Uterus (tissue), 3 donors: ENCODE measurements at regions not wholly inside any gene's neighbourhood (a gene's known extent, or its start where the extent isn't known, plus 50 kb on each side); places are given as distances from the start of the nearest gene placed in this dataset.

Experiments used
- DNase-seq, 2 donors: peaks; one replicate each; pipeline ENCODE4 v3.0.0-alpha.2; 2019 to 2020
- H3K27ac ChIP-seq, 2 donors: fragments of 200-600 bp; sonication (generic); 1 replicate in 1 of 2; 2 replicates in 1 of 2; pipeline ENCODE4 v1.5.1; 2016 to 2018
- H3K27me3 ChIP-seq, 2 donors: fragments of 200-600 bp; sonication (generic); one replicate each; pipeline ENCODE4 v1.5.1; 2018 to 2019; ENCODE audit warnings: control low read depth in 1 of 2
- H3K36me3 ChIP-seq, 2 donors: fragments of 200-600 bp; sonication (generic); one replicate each; pipeline ENCODE4 v1.5.1; 2019; ENCODE audit warnings: control low read depth in 1 of 2
- H3K4me1 ChIP-seq, 2 donors: fragments of 200-600 bp; sonication (generic); one replicate each; pipeline ENCODE4 v1.5.1; 2018 to 2019; ENCODE audit warnings: control low read depth in 1 of 2
- H3K4me3 ChIP-seq, 2 donors: fragments of 200-600 bp; sonication (generic); 1 replicate in 1 of 2; 2 replicates in 1 of 2; pipeline ENCODE4 v1.5.1; 2018 to 2019; ENCODE audit warnings: mild to moderate bottlenecking in 1 of 2
- H3K9me3 ChIP-seq, 2 donors: fragments of 200-600 bp; sonication (generic); one replicate each; pipeline ENCODE4 v1.5.1; 2019; ENCODE audit warnings: control low read depth in 1 of 2
- POLR2A ChIP-seq, 2 donors: fragments of 450-650 bp; IDR thresholded peaks; one replicate each; pipeline ENCODE4 v1.6.1; 2016; ENCODE audit warnings: antibody characterized with exemption in 2 of 2, mild to moderate bottlenecking in 1 of 2, moderate library complexity in 1 of 2
- intact Hi-C: fragments of 100-400 bp; cut with DNase I; formaldehyde crosslinking; loops from one replicate; pipeline ENCODE4 v1.15.1; 2023; ENCODE audit warnings: low total_unique reads
- TF ChIP-seq, protein P1 (sequence below), 4 experiments: fragments of 200-600 bp in 2 of 4; fragments of 450-650 bp in 2 of 4; sonication (generic) in 2 of 4; IDR thresholded peaks; one replicate each; pipeline ENCODE4 v1.5.1; 2016 to 2019; ENCODE audit warnings: antibody characterized with exemption in 4 of 4, mild to moderate bottlenecking in 2 of 4, moderate library complexity in 1 of 4
- donor health status: DM: yes; HTN: yes; CAD: no.

DNA sequence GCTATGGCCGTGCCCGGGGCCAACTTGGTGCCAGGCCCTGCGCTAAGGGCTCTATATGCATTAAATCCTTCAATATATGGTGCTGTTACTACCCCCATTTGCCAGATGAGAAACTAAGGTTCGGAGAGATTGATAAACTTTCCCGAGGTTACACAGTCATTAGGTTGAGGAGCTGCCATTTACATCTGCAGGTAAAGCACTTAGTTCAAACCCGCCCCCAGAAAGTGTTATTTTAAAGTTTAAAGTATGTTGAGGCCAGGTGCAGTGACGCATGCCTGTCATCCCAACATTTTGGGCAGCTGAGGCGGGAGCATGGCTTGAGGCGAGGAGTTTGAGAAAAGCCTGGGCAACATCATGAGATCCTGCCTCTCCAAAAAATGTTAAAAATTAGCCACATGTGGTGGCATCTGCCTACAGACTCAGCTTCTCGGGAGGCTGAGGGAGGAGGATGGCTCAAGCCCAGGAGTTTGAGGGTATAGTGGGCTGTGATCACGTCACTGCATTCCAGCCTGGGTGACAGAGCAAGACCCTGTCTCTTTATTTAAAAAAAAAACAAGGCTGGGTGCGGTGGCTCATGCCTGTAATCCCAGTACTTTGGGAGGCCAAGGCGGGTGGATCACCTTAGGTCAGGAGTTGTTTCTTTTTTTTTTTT is 264.7 kb downstream of the PARN start:
- intact Hi-C loops: loop anchor here (10.0 kb wide), 1 partner anchor 61 kb away; no protein-coding TSS in a partner anchor
- Histone ChIP-seq H3K4me3 (no peak overlapping the region), H3K36me3 (no peaks in the 10 kb centered on the region), H3K4me1 (no peaks in the 10 kb centered on the region), H3K27me3 (no peaks in the 10 kb centered on the region), H3K9me3 (no peaks in the 10 kb centered on the region), H3K27ac (no peak overlapping the region)
- no peak for DNase-seq
- TF ChIP-seq, protein P1, sequence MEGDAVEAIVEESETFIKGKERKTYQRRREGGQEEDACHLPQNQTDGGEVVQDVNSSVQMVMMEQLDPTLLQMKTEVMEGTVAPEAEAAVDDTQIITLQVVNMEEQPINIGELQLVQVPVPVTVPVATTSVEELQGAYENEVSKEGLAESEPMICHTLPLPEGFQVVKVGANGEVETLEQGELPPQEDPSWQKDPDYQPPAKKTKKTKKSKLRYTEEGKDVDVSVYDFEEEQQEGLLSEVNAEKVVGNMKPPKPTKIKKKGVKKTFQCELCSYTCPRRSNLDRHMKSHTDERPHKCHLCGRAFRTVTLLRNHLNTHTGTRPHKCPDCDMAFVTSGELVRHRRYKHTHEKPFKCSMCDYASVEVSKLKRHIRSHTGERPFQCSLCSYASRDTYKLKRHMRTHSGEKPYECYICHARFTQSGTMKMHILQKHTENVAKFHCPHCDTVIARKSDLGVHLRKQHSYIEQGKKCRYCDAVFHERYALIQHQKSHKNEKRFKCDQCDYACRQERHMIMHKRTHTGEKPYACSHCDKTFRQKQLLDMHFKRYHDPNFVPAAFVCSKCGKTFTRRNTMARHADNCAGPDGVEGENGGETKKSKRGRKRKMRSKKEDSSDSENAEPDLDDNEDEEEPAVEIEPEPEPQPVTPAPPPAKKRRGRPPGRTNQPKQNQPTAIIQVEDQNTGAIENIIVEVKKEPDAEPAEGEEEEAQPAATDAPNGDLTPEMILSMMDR (IDR thresholded peaks at IDR 0.05): no peak
- TF ChIP-seq POLR2A (IDR thresholded peaks at IDR 0.05): no peak

DNA sequence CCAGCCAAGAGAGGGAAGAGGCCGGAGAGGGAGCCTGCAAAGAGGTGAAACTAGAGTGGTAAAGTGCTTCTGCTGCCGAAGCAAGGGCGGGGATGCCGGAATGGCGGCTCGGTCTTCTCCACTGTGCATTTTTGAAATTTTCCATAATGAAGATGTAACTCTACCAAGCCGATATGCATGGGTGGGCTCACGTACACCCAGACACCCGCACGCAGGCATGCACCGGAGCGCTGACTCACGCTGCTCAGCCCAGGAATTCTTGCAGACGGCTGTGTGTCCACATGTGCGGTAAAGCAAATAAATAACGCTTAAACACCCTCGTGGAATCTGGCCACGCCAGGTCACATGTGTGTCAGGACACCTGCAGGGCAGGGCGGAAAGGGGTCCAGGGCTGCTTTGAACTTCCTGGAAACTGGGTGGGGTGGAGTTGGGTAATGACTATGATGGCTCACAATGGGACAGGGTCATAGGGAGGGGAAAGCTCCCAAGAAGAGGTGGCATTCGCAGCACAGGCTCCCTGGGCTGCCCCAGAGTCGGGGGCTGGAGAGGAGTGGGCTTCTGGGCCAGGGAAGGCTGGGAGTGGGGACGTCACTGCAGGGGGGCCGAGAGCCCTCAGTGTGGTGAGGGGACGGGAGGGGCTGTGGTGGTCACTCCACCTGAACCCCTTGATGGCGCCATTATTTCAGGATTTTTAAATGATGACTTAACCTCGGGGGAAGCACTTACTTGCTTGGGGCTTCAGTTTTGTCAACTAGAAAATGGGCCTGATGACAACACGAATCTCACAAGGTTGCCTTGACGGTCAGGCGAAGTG is 265.5 kb downstream of the PARN start:
- no peaks in the 10 kb centered on the region for H3K36me3 ChIP-seq
- H3K27me3 ChIP-seq: no peaks in the 10 kb centered on the region
- no peak overlapping the region for H3K27ac ChIP-seq
- TF ChIP-seq, protein P1 (IDR thresholded peaks at IDR 0.05): no peak
- no peak for TF ChIP-seq POLR2A (IDR thresholded peaks at IDR 0.05)
- intact Hi-C loops: loop anchor here (10.0 kb wide), 1 partner anchor 60 kb away; no protein-coding TSS in a partner anchor
- H3K4me1 ChIP-seq: no peaks in the 10 kb centered on the region
- no peak for DNase-seq
- no peak overlapping the region for H3K4me3 ChIP-seq
- no peaks in the 10 kb centered on the region for H3K9me3 ChIP-seq

DNA sequence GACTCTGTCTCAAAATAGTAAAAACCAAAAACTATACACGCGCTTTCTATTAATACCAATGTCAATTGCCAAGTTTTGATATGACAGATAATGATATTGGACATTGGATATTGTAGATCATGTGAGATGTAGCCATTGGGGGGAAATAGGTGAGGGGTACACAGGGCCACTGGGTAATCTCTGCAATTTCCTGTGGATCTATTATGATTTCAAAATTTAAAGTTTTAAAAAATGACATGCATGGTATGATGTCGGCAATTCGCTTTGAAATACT is 266.0 kb downstream of the PARN start:
- intact Hi-C loops: loop anchor here (10.0 kb wide), 1 partner anchor 59 kb away; no protein-coding TSS in a partner anchor
- no peak overlapping the region for H3K27ac ChIP-seq
- TF ChIP-seq, protein P1 (IDR thresholded peaks at IDR 0.05): no peak
- TF ChIP-seq POLR2A (IDR thresholded peaks at IDR 0.05): no peak

DNA sequence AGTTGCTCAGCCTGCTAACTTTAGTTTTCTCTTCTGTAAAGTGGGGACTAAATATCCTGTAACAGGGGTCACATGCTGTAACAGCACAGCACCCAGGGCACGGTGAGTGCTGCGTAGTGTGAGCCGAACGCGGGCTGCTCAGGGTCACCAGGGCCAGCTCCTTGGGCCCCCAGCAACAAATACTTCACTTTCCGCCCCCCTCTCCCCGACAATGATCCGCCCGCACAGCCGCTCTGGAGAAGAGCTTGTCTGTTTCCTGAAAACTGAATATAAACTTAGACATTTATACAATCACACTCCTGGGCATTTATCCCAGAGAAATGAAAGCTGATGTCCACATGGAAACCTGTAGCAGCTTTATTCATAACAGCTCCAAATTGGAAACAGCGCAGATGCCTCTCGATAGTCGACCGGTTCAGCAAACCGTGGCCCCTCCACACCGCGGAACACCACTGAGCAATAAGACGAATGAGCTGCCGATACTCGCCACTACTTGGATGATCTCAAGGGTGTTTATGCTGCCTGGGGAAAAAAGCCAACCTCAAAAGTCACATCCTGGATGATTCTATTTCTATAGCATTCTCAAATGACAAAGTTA is 267.2 kb downstream of the PARN start:
- H3K9me3 ChIP-seq: no peaks in the 10 kb centered on the region
- DNase-seq: no peak
- H3K27ac ChIP-seq: peak overlapping the region; percentile 31 to 52
- TF ChIP-seq POLR2A (IDR thresholded peaks at IDR 0.05): no peak
- TF ChIP-seq, protein P1 (IDR thresholded peaks at IDR 0.05): no peak
- no peaks in the 10 kb centered on the region for H3K4me1 ChIP-seq
- H3K4me3 ChIP-seq: no peak overlapping the region
- H3K36me3 ChIP-seq: no peaks in the 10 kb centered on the region
- intact Hi-C loops: loop anchor here (10.0 kb wide), 1 partner anchor 58 kb away; no protein-coding TSS in a partner anchor
- no peaks in the 10 kb centered on the region for H3K27me3 ChIP-seq

More for the DNA sequence above, 266.0 kb downstream of the PARN start:
- no peaks in the 10 kb centered on the region for H3K36me3 ChIP-seq
- no peaks in the 10 kb centered on the region for H3K27me3 ChIP-seq
- H3K4me3 ChIP-seq: no peak overlapping the region
- no peak for DNase-seq
- no peaks in the 10 kb centered on the region for H3K4me1 ChIP-seq
- H3K9me3 ChIP-seq: no peaks in the 10 kb centered on the region
